HG02973 (cell line): ENCODE measurements at regions not wholly inside any gene's neighbourhood (a gene's known extent, or its start where the extent isn't known, plus 50 kb on each side); places are given as distances from the start of the nearest gene placed in this dataset.

Experiments
- ATAC-seq: cut with Tn5 transposase; IDR thresholded peaks from one replicate; pipeline ENCODE4 v1.9.1; 2021; ENCODE audit warnings: moderate library complexity; ENCODE audit not compliant: unreplicated experiment

DNA sequence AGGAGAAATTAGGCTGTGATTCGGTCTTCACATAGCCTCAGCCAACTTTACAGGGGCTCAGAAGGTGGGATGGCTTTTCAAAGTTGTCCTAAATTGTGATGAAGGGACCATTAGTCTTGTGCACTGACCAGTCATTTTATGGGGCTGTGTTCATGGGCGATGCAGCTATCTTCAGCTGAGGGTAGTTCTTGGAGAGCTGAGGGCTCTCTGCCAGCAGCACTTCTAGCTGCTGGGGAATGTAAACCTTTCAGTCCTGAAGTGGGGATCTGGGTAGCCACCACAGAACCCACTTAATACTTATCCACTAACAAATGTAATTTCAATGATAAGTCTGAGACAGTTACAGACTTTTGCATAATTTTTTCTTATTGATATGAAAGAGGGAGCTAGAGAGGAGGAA, 270.6 kb downstream of the AEBP2 start:
- ATAC-seq: no peak

DNA sequence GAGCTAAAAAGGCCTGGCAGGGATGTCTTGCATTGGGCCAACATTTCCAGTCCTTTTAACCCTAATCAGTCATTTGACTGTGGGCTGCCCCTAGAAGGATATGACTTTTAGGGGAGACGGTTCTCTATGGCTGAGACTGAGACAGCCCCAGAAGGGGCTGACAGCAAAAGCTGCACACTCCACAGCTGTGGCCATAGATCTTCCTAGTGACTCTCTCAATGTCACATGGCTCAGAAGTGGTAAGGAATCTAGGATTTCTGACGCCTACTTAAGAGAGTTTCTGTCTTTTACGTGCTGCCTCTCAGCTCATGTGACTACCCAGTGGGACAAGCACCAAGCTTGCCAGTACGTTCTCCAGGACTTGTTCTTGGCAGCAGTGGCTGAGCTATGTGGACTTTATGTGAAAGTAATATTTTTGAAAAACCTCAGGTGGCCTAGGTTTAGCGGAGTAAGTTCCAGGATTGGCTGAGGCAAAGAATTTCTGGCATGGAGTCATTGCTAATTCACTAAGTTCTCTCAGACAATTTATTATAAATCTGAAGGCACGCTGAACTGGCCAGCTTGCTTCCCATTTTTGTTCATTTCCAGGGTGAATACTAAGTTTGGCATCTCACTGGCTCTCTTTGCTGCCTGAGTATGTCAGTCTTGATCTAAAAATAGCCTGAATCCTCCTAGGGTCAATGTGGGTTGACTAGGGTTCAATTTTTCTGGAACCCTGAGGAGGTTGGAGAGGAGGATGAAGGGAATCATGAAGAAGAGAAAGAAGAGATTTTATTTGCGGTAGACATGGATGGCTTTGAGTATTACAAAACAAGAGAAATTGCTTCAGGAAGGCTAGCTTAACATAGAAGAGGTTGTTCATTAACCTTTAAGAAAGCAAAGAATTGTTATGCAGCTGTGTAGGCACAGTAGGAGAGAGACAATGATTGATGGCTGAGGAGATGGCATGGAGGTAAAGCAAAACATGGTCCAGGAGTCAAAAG, 271.8 kb downstream of the AEBP2 start:
- ATAC-seq: no peak

DNA sequence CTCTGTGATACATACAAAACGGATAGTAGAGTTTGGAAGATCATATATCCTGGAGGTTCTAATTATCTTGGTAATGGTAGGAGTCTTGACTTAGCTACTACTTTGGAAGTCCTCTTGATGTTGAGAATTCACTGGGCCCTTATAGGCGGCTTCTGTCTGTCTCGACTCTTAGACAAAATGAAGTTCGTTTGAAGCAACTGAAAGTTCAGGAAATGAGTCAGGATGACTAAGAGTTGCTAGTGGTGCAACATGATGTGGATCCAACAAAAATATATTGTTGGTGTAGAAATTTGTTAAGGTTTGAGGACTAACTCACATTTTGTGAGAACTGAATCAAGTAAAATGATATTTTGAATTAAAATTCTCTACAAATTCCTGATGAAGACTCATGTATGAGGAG, 272.7 kb downstream of the AEBP2 start:
- no peak for ATAC-seq

DNA sequence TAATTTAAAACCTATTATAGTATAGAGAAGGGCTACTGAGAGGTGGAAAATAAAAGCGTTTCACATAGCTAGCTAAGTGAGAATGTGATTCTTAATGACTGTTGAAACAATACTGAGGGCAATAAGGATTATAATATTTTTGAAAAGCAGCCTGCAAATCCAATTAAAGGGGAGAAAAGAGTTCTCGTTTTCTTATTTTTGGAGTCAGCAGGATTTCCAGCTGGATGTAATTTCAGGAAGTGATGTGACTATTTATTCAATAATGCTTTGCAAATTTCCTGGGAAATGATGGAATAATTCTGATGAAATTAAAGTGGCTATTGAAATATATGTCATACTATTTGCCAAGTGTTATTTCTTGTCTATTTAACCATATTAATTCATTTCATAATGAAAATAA, 279.1 kb downstream of the AEBP2 start:
- no peak for ATAC-seq

DNA sequence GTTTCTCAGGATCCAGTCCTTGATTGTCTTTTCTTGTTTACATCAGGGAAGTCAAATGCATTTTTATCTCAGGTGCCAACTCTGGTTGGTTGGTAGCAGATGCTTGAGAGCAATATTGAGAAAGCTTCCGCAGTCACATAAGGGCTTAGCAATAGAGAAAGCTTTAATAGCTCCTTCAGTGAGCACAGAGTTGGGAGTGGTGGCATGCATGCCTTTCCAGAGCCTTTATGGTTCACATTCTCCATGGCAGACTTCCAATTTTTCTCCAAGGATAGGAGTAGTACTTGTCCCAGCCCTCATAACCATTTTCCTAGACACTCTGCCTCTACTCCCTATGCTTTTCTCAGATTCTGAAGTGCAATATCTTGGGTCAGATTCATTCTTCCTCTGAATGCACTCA, 280.4 kb downstream of the AEBP2 start:
- ATAC-seq: no peak

DNA sequence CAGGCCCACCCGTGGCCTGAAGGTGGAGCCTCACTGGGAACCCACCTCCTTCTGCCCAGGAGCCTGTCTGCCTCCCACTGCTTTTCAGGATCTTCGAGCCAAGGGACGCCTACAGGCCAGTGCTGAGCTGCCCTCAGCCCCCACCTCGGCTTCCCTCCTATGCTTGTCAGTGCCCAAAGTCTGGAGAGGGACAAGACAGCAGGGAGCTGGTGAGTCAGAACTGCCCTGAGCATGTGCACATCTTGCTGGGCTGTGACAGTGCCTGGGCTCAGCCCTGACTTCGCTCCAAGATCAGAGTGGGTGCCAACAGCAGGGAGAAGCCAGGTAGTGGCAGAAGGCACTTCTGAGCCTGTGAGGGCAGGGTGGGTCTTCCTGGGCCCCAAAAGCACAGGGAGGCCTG, 286.8 kb downstream of the AEBP2 start:
- no peak for ATAC-seq

DNA sequence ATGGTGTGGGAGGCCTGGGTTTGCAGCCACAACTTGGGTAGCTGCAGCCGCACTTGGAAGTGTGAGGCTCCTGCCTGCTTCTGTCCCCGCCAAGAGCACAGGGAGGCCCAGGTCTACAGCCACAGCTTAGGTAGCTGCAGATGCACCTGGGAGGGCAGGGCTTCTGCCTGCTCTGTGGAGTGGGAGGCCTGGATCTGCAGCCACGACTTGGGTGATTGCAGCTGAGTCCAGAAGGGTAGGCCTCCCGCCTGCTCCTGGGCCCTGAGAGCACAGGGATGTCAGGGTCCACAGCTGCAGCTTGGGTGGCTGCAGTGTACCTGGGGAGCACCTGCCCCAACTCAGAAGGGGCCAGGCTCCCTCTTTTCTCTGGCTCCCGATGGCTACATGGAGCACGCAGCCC, 287.3 kb downstream of the AEBP2 start:
- ATAC-seq: no peak

DNA sequence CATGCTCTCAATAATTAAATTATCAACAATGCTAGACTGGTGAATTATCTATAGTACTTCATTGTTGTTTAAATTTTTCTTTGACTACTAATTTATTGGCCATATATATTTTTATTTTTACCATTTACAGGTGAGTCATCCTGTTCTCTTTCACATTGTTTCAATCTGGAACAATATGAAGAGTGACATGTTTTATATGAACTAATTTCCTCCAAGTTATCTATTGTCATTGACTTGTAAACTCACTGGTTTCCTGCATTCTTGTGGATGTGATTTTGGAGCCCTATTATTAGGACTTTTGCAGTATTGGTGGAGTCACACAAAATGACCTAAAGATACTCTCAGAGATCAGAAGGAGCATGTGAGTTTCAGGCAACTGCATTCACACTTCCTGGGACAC, 297.7 kb downstream of the AEBP2 start:
- ATAC-seq: no peak

DNA sequence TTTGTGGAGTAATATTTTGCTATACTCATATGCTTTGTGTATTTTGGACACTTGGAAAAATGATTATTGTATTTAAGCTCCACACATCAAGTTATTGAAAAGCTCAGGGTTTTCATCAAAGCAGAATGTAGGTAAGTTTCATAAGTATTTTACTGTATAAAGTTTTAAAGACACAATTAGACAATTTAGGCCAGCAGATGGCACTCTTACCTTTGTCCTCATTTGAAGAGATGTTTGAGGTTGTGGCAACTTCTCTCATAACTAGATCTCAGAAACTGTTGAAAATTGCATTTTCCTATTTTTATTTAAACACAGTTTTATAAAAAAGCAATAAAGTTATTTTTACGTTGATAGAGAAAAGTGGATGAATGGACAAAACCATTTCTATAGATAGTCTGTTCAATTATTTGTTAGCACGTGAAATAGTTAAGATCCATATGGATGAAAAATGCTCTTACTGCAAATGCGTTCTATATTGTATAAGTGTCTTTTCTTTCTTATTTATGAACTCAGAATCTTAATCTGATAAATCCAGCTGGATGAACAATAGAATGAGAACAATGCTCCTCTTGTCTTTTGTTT, 300.0 kb downstream of the AEBP2 start:
- no peak for ATAC-seq

DNA sequence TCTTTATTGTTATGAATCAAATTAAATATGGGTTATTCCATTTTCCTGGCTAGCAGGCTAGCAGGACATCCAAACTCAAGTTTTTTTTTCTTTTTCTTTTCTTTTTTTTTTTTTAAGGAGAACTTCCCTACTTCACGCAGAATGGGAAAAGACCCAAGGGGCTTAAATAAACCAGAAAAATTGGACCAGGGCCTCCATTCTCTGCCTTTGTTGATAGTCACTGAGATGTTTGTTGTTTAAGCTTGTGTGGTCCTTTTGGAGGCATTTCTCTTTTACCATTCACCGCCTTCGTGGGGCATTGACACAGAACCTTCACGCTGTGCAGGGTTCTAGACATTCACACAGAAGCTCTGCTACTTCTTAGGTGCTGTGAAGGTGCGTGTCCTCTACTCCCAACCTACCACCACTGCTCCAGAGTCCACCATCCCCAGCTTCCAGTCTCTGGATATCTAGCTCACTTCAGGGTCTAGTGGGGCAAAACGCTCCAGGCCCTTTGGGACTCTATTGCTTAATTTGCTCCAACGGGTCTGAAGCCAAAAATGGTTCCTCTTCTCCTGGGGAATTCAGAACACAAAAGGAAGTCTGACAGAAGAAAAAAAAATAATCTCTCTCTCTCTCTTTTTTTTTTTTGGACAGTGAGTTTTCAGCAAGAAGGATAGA, 301.3 kb downstream of the AEBP2 start:
- ATAC-seq: no peak

DNA sequence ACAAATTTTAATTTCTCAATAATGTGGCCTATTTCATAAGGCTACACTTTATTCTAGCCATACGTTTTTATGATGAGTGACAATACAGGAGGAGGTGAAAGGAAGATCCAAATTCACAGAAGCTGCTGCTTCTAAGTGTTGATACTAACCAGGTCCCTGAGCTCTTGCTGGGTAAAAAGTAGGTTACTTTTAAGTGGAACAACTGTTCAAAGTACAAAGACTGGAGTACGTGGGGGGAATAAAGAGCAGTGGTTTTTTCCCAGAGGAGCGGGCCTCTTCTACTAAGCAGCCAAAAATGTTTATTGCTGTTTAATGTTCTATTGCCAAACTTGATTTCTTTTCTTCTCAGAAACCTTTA, 301.8 kb downstream of the AEBP2 start:
- no peak for ATAC-seq

DNA sequence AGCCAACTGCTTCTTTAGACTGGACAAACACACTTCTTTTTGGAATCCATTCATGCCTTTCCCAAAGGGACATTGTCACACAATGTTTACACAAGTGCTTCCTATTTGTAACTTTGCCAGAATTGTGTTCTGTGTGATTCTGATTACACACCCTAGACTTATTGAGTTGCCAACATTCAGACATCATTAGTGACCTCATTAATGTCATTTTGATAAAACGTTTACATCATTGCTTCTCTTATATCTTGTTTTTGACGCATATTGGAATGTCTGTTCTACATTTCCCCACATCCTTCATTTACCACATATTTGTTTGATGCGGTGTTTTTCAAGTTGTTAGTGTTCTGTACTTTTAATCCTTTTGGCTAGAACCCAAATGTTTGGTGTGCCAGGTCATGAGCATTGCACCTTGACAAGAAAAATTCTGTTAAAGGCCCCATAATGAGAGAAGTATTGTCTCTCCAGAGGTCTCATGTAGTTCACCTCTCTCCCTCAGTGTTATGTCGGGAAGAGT, 305.5 kb downstream of the AEBP2 start:
- no peak for ATAC-seq

DNA sequence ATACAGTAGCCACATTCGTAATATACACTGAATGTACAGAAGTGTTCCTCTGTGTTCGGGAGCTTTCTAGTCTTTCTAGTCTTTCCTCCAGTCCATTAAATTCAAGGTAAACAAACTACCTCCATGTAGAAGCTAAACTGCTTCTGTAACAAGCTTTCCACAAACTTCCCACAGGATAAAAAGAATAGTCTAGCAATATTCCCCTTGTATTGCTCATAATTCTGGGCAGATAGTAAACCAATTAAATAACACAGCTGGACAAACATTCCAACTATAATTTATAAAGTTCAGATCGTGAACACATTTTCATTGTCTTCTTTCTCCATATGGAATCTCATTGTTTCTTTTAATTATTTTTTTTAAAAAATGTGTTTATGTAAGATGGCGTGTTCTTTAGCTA, 307.2 kb downstream of the AEBP2 start:
- ATAC-seq: no peak

DNA sequence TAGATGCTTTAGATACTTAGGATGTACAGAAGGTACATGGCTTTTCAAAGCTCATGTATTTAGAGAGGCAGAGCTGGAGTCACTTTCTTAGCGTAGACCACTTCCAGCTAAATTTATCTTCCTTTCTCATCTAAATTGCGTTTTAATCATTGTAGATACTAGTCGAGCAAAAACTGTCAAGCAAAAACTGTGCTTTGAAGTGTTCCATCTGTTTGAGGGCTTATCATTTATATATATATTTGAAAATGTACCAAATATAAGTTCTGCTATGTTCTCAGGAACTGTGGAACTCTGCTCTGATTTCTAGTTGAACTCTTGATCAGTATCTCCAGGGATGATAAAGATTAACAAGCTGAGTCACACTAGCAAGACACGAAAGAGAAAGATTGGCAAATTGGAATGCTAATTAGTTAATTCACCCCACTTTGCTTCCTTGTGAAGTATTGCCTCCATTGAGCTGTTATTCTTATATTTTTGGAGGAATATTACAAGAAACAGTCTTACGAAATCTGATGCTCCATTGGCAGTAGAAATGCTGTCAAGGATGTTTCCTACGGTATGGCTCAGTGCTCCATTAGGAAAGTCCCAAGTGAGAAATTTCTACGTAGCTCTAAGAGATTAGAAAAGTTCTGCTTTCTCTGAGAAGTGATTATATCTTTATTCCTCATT, 310.7 kb downstream of the AEBP2 start:
- ATAC-seq: no peak

DNA sequence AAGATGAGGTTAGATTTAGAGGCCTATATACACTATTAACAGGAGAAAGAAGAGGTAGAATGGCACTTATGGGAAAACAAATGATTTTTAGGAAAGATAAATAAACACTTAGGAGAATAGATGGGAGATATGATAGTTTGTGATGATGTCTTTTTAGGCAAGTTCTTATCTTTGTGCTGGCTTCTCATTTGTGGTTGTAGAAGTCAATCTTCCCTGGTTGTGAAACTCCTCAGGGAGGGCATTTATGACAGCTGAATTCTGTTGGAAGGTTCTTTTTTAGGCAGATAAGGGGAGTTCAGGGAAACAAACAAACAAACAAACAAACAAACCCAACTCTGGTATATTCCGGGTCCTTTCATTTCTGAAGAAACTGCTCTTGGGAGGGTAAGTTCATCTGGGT, 311.8 kb downstream of the AEBP2 start:
- ATAC-seq: no peak

DNA sequence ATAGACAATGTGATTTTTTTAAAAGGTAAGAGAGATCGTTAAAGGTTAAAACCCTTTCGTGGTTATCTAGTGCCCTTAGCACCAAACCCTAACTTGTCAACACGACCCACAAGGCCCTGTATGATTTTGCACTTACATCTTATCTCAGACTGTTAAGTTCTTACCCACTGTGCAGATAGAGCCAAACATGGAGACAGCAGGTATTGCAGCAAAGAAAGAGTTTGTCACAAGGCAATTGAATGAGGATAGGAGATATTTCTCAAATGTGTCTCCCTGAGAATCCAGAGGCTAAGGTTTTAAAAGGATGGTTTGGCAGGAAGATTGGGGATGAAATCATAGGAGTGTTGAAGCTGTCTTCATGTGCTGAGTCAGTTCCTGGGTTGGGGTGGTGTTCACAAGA, 313.4 kb downstream of the AEBP2 start:
- no peak for ATAC-seq

DNA sequence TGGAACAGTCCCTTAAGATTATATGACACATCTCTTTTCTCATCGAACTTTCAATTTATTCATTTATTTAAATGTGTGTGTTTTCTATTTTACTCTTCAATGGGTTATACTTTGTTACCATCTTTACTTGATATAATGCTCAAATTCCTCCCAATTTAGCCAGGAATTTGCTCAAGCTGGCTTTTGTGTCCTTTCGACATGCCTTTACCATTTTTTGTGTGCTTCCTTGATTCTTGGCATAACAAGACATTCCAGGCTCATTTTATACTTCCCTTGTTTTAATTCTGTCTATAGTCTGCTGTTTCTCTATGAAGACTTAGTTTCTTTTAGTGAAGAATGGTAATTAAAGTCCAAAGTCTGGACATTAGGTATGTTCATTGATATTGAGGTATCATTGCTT, 315.8 kb downstream of the AEBP2 start:
- no peak for ATAC-seq

DNA sequence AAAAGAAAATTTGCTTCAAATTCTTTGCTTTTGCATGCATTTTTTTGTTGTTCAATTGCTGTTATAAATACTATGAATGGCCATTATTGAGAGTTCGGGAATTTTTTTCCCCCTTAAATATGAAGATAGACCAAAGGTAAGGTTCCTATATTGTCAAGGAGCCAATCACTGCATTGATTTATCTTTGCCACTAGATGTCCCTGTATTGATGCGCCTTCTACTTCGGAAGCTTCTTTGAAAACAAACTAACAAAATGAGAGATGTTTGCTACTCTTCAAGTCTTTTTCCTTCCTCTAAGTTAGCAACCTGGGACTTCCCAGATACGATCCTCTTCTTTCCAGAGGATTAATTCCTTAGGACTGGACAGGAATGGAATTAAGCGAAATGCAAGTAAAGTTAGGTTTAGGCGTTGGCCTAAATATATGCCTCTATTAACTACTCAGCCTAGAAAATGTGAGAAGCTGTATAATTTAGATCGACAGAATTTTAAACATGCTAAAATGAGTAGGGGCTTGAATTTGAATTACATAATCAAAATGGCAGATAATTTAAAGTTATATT, 318.1 kb downstream of the AEBP2 start:
- no peak for ATAC-seq

DNA sequence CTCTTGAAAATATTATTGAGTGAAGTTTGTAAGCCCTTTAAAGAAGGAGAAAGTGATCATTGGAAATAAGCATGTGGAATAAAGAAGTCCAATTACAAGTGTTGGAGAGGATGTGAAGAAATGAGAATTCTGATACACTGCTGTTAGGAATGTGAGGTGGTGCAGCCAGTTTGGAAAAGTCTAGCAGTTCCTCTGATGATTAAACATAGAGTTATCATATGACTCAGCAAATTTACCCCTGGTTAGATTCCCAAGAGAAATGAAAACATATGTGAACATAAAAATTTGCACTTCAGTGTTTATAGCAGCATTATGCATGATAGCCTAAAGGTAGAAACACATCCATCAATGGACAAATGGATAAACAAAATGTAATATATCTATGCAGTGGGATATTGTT, 319.9 kb downstream of the AEBP2 start:
- no peak for ATAC-seq

DNA sequence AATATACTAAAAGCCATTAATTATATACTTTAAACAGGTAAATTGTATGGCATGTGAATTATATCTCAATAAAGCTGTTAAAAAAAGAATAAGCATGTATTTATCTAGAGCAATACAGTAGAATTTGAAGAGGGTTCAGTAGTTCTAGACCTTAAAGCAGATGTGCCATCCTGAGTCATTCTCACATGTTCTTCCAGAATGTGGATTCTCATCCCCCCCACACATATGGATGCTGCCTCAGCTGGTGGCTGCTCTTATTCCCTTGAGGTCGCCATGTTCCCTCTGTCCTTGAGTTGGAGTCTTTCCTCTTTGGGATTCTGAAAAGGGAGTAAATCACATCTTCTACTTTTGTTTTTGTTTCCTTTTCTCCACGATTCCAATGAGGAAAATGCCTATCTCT, 321.3 kb downstream of the AEBP2 start:
- no peak for ATAC-seq

DNA sequence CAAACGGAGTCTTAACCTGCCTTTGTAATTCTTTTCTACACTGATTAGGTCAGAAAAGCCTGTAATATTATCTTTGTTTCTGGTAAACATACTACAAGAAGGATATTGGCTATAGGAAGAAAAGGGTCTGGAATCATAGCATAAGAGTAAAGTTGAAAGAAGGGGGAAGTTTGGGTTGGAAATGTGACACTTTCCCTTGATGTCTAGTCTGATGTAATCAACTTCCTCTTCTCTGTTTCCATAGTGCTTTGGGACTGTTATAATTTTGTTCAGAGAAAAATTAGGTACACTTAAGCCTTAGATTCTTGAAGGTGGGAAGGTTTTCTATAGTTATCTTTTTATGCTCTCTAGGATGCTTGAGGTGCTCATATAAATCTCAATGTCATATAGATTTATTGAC, 322.2 kb downstream of the AEBP2 start:
- ATAC-seq: no peak
